ENCODE measurements at regions not wholly inside any gene's neighbourhood (a gene's known extent, or its start where the extent isn't known, plus 50 kb on each side); places are given as distances from the start of the nearest gene placed in this dataset.

- TF ChIP-seq EZH2phosphoT487 (IDR thresholded peaks at IDR 0.05; ENCODE audit: borderline replicate concordance) = no peak
- no peak for TF ChIP-seq POLR2AphosphoS5 (IDR thresholded peaks at IDR 0.05; ENCODE audit: low read depth, low read length)
- TF ChIP-seq POLR2A (IDR thresholded peaks at IDR 0.05; ENCODE audit: borderline replicate concordance, extremely low read depth, insufficient read depth, insufficient read length) = no peak
- no peak for TF ChIP-seq EGR1 (IDR thresholded peaks at IDR 0.05; ENCODE audit: low read depth)
- TF ChIP-seq ZBTB33 (IDR thresholded peaks at IDR 0.05; ENCODE audit: extremely low read depth, insufficient replicate concordance, low read length) = no peak
- TF ChIP-seq CTCF (IDR thresholded peaks at IDR 0.05 in 2 of 3, conservative IDR thresholded peaks at IDR 0.05 in 1 of 3; ENCODE audit: borderline replicate concordance in 1 of 3, insufficient read depth in 1 of 3, low read depth in 2 of 3, low read length in 2 of 3) = no peak
- TF ChIP-seq MAX (IDR thresholded peaks at IDR 0.05) = no peak
Measured at GRCh38 chr2:144674071-144674470, 154.2 kb upstream of the ZEB2 start.
